ENCODE measurements at regions not wholly inside any gene's neighbourhood (a gene's known extent, or its start where the extent isn't known, plus 50 kb on each side); places are given as distances from the start of the nearest gene placed in this dataset.

DNA sequence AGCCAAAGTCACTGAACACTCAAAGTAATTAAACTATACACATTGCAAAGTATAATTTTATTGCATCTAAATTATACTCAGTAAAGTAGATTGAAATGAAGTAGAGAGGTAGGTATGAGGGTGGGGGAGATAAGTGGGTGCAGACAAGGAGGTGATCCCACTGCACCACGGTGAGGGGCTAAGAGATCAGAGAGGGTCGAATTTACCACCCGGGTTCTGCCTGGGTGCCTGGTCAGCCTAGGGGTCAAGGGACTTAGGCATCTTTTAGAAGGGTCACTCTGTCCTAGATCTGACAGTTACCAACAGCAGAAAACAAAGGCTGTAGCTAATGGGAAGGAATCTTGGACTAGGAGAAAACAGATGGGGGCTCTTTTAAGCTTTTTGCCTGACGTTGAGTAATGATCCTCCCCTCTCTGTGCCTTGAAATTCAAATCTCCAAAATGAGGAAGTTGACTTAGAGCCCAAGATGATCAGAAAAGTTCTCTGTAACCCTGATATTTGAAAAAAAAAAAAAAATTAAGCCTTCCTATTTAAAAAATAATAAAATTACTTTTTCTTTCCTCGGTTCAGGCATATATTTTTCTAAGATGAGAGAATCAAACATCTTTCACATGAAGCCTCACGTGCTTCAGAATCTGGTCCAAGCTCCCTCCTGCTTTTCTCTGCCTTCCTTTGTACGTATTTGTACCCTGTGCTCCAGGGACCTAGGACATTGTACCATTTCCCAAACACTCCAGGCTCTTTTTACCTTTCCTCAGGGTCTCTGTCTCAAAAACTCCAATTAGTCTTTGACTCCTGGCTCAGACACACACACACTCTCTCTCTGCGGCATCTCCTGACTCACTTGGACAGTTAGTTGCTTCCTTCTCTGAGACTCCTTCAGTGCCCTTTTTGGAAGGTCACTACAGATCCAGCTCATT lies 353.9 kb downstream of the CYRIA start:
- Histone ChIP-seq H3K9ac (ENCODE audit: low read length) (no peak overlapping the region), H4K20me1 (ENCODE audit: low read depth, low read length) (no peaks in the 10 kb centered on the region), H3K9me2 (replicated peaks; ENCODE audit: insufficient read depth, low read length) (no peaks in the 10 kb centered on the region; the same call in 1 of the 2 replicates), H2AFZ (ENCODE audit: low read depth, low read length, severe bottlenecking) (no peak overlapping the region), H3K4me3 (ENCODE audit: insufficient read depth, low read length, poor library complexity, severe bottlenecking) (no peak overlapping the region), H3F3A (ENCODE audit: insufficient read depth) (no peaks in the 10 kb centered on the region), H3K36me3 (ENCODE audit: low read length) (no peaks in the 10 kb centered on the region), H3K4me2 (ENCODE audit: low read depth, low read length, poor library complexity, severe bottlenecking) (no peak overlapping the region), H3K27ac (ENCODE audit: low read depth, low read length) (no peak overlapping the region), H3K79me2 (ENCODE audit: insufficient read depth, low read length) (no peaks in the 10 kb centered on the region), H3K9me3 (ENCODE audit: insufficient read depth, low read length) (no peaks in the 10 kb centered on the region), H3K27me3 (ENCODE audit: low read length) (no peaks in the 10 kb centered on the region)
- TF ChIP-seq, protein P1, sequence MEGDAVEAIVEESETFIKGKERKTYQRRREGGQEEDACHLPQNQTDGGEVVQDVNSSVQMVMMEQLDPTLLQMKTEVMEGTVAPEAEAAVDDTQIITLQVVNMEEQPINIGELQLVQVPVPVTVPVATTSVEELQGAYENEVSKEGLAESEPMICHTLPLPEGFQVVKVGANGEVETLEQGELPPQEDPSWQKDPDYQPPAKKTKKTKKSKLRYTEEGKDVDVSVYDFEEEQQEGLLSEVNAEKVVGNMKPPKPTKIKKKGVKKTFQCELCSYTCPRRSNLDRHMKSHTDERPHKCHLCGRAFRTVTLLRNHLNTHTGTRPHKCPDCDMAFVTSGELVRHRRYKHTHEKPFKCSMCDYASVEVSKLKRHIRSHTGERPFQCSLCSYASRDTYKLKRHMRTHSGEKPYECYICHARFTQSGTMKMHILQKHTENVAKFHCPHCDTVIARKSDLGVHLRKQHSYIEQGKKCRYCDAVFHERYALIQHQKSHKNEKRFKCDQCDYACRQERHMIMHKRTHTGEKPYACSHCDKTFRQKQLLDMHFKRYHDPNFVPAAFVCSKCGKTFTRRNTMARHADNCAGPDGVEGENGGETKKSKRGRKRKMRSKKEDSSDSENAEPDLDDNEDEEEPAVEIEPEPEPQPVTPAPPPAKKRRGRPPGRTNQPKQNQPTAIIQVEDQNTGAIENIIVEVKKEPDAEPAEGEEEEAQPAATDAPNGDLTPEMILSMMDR (IDR thresholded peaks at IDR 0.05; ENCODE audit: insufficient read depth, low read length, poor library complexity, severe bottlenecking): no peak
- no peak for TF ChIP-seq EZH2phosphoT487 (conservative IDR thresholded peaks at IDR 0.05; ENCODE audit: low read length)

DNA sequence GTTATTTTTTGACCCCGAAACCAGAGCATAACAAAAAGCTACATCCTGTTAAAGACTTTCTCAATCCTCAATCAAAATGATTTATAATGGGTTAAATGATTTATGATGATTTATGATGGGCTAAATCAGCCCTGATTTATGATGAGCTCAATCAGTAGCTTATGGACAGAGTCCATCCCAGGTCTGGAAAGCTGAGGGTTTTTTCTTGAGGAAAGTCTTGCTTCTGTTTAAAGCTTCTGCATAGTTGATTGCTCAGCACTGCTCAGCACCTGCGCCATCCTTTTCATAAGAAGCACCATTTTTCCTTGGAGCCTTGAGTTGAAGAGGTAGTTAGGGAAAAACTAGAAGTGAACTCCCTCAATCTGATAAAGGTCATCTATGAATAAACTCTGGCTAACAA lies 356.8 kb downstream of the CYRIA start:
- no peak overlapping the region for H3K4me3 ChIP-seq (ENCODE audit: insufficient read depth, low read length, poor library complexity, severe bottlenecking)

DNA sequence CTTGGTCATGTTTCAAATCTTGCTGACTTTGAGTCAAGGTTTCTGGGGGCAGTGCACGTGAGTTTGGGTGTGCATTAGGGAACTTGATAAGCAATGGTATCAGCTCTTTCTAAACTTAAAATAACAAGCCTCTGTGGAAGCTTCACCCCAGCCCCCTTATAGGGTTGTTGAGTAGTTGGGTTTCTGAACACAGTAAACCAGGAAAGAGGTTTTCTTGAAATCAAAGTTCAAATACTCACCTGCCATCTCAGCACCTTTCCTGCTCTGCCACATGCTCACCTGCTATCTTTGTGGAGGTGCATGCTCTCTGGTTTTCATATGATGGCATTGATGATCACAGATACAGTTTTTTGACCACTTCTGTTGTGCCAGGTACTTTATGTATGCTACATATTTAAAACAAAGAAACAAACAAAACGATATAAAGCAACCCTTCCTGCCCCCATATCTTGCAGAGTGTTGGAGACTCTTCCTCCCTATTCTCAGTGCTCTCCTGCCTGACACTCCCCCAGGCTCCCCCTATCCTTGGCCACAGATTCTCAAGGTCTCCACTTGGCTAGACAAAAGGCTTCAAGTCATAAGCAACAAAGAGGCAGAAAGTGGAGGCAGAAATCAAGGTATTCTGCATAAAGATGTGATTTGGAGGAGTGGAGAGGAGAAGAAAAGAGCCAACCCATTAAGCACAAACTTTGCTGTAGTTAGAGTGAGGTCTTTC lies 360.6 kb downstream of the CYRIA start:
- Histone ChIP-seq H3K79me2 (ENCODE audit: insufficient read depth, low read length) (no peaks in the 10 kb centered on the region), H3K27me3 (ENCODE audit: low read length) (no peaks in the 10 kb centered on the region), H3K9me3 (ENCODE audit: insufficient read depth, low read length) (no peaks in the 10 kb centered on the region), H3F3A (ENCODE audit: insufficient read depth) (no peaks in the 10 kb centered on the region), H3K36me3 (ENCODE audit: low read length) (no peaks in the 10 kb centered on the region), H3K27ac (ENCODE audit: low read depth, low read length) (no peak overlapping the region), H3K9ac (ENCODE audit: low read length) (no peak overlapping the region), H2AFZ (ENCODE audit: low read depth, low read length, severe bottlenecking) (no peak overlapping the region), H3K4me3 (ENCODE audit: insufficient read depth, low read length, poor library complexity, severe bottlenecking) (no peak overlapping the region), H4K20me1 (ENCODE audit: low read depth, low read length) (no peaks in the 10 kb centered on the region), H3K9me2 (replicated peaks; ENCODE audit: insufficient read depth, low read length) (no peaks in the 10 kb centered on the region; the same call in 1 of the 2 replicates), H3K4me2 (ENCODE audit: low read depth, low read length, poor library complexity, severe bottlenecking) (no peak overlapping the region)
- TF ChIP-seq, protein P1 (IDR thresholded peaks at IDR 0.05; ENCODE audit: insufficient read depth, low read length, poor library complexity, severe bottlenecking): no peak
- no peak for TF ChIP-seq EZH2phosphoT487 (conservative IDR thresholded peaks at IDR 0.05; ENCODE audit: low read length)

More for the DNA sequence above, 356.8 kb downstream of the CYRIA start:
- Histone ChIP-seq H3K36me3 (ENCODE audit: low read length) (no peaks in the 10 kb centered on the region), H3K9me3 (ENCODE audit: insufficient read depth, low read length) (no peaks in the 10 kb centered on the region), H3K79me2 (ENCODE audit: insufficient read depth, low read length) (no peaks in the 10 kb centered on the region), H3K27me3 (ENCODE audit: low read length) (no peaks in the 10 kb centered on the region), H3K9me2 (replicated peaks; ENCODE audit: insufficient read depth, low read length) (no peaks in the 10 kb centered on the region; the same call in 1 of the 2 replicates), H3K27ac (ENCODE audit: low read depth, low read length) (no peak overlapping the region), H2AFZ (ENCODE audit: low read depth, low read length, severe bottlenecking) (no peak overlapping the region), H3K4me2 (ENCODE audit: low read depth, low read length, poor library complexity, severe bottlenecking) (no peak overlapping the region), H3F3A (ENCODE audit: insufficient read depth) (no peaks in the 10 kb centered on the region), H4K20me1 (ENCODE audit: low read depth, low read length) (no peaks in the 10 kb centered on the region), H3K9ac (ENCODE audit: low read length) (no peak overlapping the region)
- no peak for TF ChIP-seq EZH2phosphoT487 (conservative IDR thresholded peaks at IDR 0.05; ENCODE audit: low read length)
- TF ChIP-seq, protein P1 (IDR thresholded peaks at IDR 0.05; ENCODE audit: insufficient read depth, low read length, poor library complexity, severe bottlenecking): no peak
